Heart left ventricle (tissue), 13 donors: ENCODE measurements at regions not wholly inside any gene's neighbourhood (a gene's known extent, or its start where the extent isn't known, plus 50 kb on each side); places are given as distances from the start of the nearest gene placed in this dataset.

Experiments
- CTCF ChIP-seq, 12 donors: fragments of 200-600 bp; sonication (generic) in 4 of 12; IDR thresholded peaks; one replicate each; pipeline versions ENCODE4 v1.5.0 to v1.8.0; 2018 to 2022; ENCODE audit warnings: antibody characterized with exemption in 12 of 12, mild to moderate bottlenecking in 5 of 12
- POLR2A ChIP-seq, 2 donors: fragments of 450-650 bp; IDR thresholded peaks; one replicate each; pipeline ENCODE4 v1.6.1; 2017; ENCODE audit warnings: antibody characterized with exemption in 2 of 2, mild to moderate bottlenecking in 2 of 2, moderate library complexity in 2 of 2
- donor health status: ischemic (EF 13 %, LVEDD 7.1; RV severe dilation, severe dysfunction).
- donor health status: DM: no; HTN: yes; CAD: no.
- donor health status: DM: no; HTN: no; CAD: no.
- donor health status: ischemic (EF 25% LVEDD 6.9; RV normal size, moderate dysfunction).
- donor health status: ischemic (EF 25% LVEDD 5.7; RV mildly dilated, moderate dysfunction).
- donor health status: ischemic (EF 35%, LVEDD 5.7; RV mildly dilated, moderate dysfunction).
- donor health status: nonischemic (EF 11% LVEDD 7.7; RV severe dilation, severe dysfunction).
- donor health status: DM: yes; HTN: yes; CAD: no.
- donor health status: PGD.
- donor health status: ischemic (EF 29% LVEDD 5.4; RV normal size, mild dysfunction).
- donor health status: nonischemic (EF 23%, LVEDD 6.1; RV moderate dilation, normal function).

GRCh38 chr20:37627060-37627766, 66.6 kb upstream of the CTNNBL1 start:
- no peak for TF ChIP-seq CTCF (IDR thresholded peaks at IDR 0.05)
- TF ChIP-seq POLR2A (IDR thresholded peaks at IDR 0.05), result no peak
